Central memory CD8-positive, alpha-beta T cell (primary cell): ENCODE measurements at regions not wholly inside any gene's neighbourhood (a gene's known extent, or its start where the extent isn't known, plus 50 kb on each side); places are given as distances from the start of the nearest gene placed in this dataset.

Experiments
- ATAC-seq: fragments of 150-1000 bp; cut with Tn5 transposase; replicated peaks from 2 replicates; pipeline ENCODE4 v1.10.0; 2022; ENCODE audit warnings: mild to moderate bottlenecking, moderate FRiP score, moderate number of reproducible peaks; ENCODE audit not compliant: poor library complexity, severe bottlenecking; ENCODE audit errors: extremely low read depth
- DNase-seq, 2 donors: peaks; one replicate each; pipeline ENCODE4 v3.0.0; 2021; ENCODE audit warnings: low spot score in 2 of 2
- H3K27ac Mint-ChIP-seq: one replicate; pipeline ENCODE4 v1.8.0; 2022; ENCODE audit warnings: low read depth, mild to moderate bottlenecking, moderate library complexity, mixed read lengths
- H3K27me3 Mint-ChIP-seq: one replicate; pipeline ENCODE4 v1.8.0; 2022; ENCODE audit warnings: mixed read lengths
- H3K36me3 Mint-ChIP-seq: one replicate; pipeline ENCODE4 v1.8.0; 2022; ENCODE audit warnings: mild to moderate bottlenecking, moderate library complexity, mixed read lengths; ENCODE audit not compliant: insufficient read depth
- H3K4me1 Mint-ChIP-seq: one replicate; pipeline ENCODE4 v1.8.0; 2022; ENCODE audit warnings: mixed read lengths
- H3K4me3 Mint-ChIP-seq: one replicate; pipeline ENCODE4 v1.8.0; 2022; ENCODE audit warnings: mild to moderate bottlenecking, moderate library complexity, mixed read lengths
- H3K9me3 Mint-ChIP-seq: one replicate; pipeline ENCODE4 v1.8.0; 2022; ENCODE audit warnings: mixed read lengths

DNA sequence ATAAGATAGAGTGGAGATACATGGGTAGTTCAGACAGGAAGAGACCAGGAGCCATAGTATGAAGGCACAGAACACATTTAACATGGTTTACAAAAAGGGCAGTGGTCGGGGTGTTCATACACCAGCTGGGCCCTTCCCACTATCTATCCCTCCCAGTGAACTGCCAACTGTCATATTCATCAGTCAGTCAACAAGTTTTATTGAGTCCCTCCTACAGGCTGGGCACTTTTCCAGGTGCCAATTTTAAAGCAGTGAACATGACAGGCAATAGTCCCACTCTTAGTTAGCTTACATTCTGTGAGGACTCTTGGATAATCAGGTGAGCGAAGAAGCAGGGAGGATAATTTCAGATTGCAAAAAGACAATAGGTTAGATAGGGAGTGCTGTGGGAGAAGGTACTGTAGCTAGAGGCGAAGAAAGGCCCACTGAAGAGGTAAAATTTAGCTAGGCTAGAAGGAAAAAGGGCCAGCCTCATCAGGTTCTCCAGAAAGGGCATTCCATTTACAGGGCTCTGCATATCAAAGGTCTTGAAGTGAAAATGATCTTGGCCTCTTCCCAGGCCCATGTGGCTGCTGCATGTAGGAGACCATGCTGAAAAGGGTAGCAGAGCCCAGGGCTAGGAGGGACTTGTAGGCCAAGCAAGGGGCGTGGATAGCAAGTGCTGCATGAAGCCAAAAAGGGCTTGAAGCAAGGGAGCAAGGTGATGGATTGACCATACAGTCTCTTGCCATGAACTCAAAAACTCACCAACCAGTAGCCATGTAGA is 274.7 kb upstream of the SNX7 start:
- Mint-ChIP-seq H3K4me3 (no peak overlapping the region), H3K27me3 (no peaks in the 10 kb centered on the region), H3K36me3 (no peaks in the 10 kb centered on the region), H3K4me1 (peaks cover 30% of the 10 kb centered on the region), H3K9me3 (peaks cover 4% of the 10 kb centered on the region), H3K27ac (peak overlapping the region; percentile 75)
- ATAC-seq (no peak), DNase-seq (no peak)

DNA sequence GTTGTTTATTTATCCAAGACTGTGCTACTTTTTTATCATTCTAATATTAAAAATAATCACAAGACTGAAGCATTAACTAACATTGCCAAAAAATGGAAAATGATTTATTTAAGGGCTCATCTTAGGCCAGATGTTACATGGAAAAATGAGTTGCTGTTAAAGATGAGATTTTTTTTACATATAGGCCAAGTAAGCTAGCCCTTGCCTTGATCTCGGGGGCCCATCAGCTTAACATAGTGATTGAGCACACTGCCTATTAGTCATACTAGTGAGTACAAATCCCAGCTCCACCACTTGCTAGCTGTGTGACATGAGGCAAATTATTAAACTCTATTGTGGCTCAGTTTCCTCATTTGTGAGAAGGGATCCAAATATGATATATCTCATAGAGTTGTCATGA is 275.9 kb upstream of the SNX7 start:
- Mint-ChIP-seq H3K27me3 (no peaks in the 10 kb centered on the region), H3K36me3 (no peaks in the 10 kb centered on the region), H3K4me1 (peaks cover 37% of the 10 kb centered on the region), H3K27ac (no peak overlapping the region), H3K9me3 (peaks cover 4% of the 10 kb centered on the region), H3K4me3 (no peak overlapping the region)
- DNase-seq, result no peak
- no peak for ATAC-seq

DNA sequence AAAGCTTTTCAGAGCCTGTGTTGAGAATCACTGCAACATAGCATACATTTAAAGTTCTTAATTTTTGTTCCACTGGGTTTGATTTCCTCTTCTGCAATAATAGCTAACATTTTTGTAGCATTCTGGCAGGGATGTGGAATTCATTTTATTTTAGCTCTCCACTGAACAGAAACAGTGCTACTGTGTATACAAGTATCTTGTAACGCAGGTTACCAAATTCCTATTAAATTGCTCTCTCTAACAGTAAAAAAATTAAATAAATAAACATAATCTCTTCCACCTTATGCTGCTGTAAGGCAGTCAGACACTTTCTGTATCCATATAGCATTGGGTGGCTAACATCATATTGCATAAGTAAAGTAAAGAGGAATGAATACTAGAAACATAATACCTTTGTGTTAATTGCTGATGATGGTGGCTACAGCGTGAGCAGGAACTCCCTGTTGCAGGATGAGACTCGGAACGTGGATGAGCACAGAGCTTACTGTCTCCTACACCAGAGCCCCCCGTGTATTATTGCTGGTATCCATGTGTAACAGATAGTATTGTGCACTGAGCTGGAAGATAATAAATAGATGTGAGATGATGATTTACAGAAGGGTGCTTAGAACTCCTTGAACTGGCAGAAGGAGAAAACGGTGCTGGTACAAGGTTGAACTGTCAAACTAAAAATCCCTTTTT is 276.9 kb upstream of the SNX7 start:
- Mint-ChIP-seq H3K4me1 (peaks cover 30% of the 10 kb centered on the region), H3K27ac (no peak overlapping the region), H3K9me3 (no peaks in the 10 kb centered on the region), H3K36me3 (no peaks in the 10 kb centered on the region), H3K4me3 (no peak overlapping the region), H3K27me3 (no peaks in the 10 kb centered on the region)
- no peak for ATAC-seq
- no peak for DNase-seq

DNA sequence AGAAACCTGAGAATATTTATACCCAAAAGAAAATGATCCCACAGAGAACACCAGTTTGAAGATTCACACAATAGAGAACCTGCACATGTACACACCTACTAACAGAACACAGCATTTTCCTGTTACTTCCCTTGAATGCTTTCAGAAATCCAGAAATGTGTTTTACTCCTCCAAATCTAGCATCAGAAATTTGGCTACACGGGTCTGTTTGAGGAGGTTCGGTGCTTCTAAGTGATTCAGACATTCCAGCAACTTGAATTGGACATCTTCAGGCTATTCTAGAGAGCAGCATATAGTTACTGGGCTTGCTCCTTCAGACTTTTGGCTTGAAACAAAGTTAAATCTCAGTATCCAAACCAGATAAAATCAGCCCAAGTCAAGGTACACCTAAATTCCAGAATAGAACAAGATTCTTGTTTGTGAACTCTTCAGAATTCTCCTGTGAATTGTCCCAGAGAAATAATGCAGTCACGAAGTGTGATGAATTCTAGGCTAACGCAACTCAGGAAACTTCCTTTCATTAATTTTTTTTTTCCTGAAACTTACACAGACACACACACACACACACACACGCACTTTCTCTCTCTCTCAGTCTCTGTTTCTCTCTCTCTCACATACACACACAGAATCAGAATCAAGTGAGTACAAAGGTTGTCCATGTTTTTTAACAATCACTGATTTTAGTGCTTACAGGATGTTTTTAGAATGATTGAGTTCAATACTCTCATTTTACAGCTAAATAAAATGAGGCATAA is 278.4 kb upstream of the SNX7 start:
- Mint-ChIP-seq H3K27me3 (no peaks in the 10 kb centered on the region), H3K4me1 (peaks cover 24% of the 10 kb centered on the region), H3K4me3 (no peak overlapping the region), H3K27ac (no peak overlapping the region), H3K9me3 (no peaks in the 10 kb centered on the region), H3K36me3 (no peaks in the 10 kb centered on the region)
- no peak for ATAC-seq
- no peak for DNase-seq

DNA sequence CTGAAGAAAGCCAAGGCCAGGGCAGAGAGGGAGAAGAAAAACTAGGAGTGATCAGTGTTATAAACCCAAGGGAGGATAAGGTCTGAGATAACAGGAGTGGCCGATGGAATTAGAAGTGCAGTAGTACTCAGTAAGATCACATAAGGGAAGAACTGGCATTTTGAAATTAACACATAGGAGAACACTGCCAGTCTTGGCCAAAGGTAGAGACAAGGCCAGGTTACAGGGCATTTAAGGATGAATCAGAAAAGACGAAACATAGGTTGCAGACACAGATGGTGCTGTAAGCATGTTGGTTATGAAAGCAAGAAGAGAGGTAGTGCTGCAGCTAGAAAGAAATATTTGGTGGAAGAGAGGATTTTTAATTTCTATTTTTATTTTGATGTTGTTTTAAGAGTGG is 278.9 kb upstream of the SNX7 start:
- Mint-ChIP-seq H3K27ac (no peak overlapping the region), H3K4me1 (peaks cover 18% of the 10 kb centered on the region), H3K4me3 (no peak overlapping the region), H3K9me3 (no peaks in the 10 kb centered on the region), H3K27me3 (no peaks in the 10 kb centered on the region), H3K36me3 (no peaks in the 10 kb centered on the region)
- DNase-seq (no peak), ATAC-seq (no peak)

DNA sequence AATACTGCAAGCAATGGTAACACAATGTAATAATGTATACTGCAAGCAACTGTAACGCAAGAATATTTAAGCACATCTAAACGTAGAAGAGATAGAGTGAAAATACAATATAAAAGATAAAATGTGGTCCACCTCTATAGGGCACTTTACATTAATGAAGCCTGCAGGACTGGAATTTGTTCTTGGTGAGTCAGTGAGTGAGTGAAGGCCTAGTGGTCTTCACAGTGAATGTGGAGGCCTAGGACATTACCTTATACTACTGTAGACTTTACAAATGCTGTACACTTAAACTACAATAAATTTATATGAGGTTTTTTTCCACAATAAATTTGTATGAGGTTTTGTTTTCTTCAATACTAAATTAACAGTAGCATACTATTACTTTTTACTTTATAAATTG is 287.4 kb upstream of the SNX7 start:
- Mint-ChIP-seq H3K9me3 (no peaks in the 10 kb centered on the region), H3K36me3 (no peaks in the 10 kb centered on the region), H3K27me3 (no peaks in the 10 kb centered on the region), H3K27ac (no peak overlapping the region), H3K4me1 (peaks cover 7% of the 10 kb centered on the region), H3K4me3 (no peak overlapping the region)
- no peak for ATAC-seq
- DNase-seq, result no peak

DNA sequence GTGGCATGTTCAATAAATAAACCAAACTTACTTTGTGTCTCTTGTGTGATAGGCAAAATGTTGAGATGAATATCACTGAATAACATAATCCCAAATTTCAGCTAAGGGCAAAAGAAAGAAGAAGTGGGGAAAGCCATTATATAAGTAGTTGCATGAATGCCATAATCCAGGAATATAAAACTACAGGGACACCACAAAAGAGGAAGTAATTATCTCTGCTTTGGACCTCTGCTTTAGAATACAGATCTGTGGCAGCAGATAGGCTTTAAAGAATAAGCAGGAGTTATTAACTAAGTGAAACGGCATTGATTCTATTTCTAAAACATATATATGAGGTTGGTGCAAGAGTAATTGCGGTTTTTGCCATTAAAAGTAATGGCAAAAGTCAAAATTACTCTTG is 288.5 kb upstream of the SNX7 start:
- no peak overlapping the region for H3K27ac Mint-ChIP-seq
- DNase-seq (no peak), ATAC-seq (no peak)
- no peaks in the 10 kb centered on the region for H3K9me3 Mint-ChIP-seq
- no peaks in the 10 kb centered on the region for H3K27me3 Mint-ChIP-seq
- H3K4me3 Mint-ChIP-seq, result no peak overlapping the region
- H3K36me3 Mint-ChIP-seq, result no peaks in the 10 kb centered on the region
- peaks cover 10% of the 10 kb centered on the region for H3K4me1 Mint-ChIP-seq

DNA sequence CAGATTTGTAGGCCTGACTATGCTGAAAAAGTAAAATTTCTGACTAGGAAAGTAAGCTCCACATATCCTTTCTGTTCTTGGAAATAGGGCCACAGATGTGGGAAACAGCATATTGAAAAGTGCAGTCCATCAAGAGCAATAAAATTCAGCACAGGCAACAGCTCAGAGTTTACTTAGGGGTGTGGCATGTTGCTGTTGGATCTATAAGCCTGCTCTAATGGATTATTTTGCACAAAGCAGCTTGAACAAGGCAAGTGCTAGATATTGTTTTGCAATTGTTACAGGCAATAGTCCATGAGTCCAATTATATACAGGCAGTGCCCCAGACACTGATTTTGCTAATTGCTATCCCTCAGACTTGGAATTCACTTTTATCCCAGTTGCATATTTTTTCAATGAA is 289.8 kb upstream of the SNX7 start:
- Mint-ChIP-seq H3K9me3 (no peaks in the 10 kb centered on the region), H3K27me3 (no peaks in the 10 kb centered on the region), H3K4me3 (no peak overlapping the region), H3K27ac (no peak overlapping the region), H3K36me3 (no peaks in the 10 kb centered on the region), H3K4me1 (peaks cover 10% of the 10 kb centered on the region)
- ATAC-seq (no peak), DNase-seq (no peak)

DNA sequence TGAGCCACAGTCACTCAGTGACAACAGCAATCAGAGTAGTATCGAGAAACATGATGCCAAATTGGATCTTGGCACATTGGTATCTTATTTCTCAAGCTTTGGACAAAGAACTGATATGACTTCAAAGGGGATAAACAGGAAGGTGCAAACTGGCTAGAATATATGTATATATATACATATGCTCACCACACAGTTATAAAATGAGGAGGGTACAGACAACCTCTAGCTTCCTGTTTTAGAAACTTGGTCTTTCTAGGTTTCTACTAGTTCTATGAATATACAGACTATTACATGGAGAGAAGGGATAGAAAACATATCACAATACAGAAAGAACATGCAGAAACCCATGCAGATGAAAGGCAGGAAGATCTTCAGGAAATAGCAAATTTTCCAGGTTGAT is 292.1 kb upstream of the SNX7 start:
- DNase-seq (no peak), ATAC-seq (no peak)
- Mint-ChIP-seq H3K27ac (no peak overlapping the region), H3K36me3 (no peaks in the 10 kb centered on the region), H3K4me3 (no peak overlapping the region), H3K27me3 (no peaks in the 10 kb centered on the region), H3K9me3 (no peaks in the 10 kb centered on the region), H3K4me1 (peaks cover 10% of the 10 kb centered on the region)

DNA sequence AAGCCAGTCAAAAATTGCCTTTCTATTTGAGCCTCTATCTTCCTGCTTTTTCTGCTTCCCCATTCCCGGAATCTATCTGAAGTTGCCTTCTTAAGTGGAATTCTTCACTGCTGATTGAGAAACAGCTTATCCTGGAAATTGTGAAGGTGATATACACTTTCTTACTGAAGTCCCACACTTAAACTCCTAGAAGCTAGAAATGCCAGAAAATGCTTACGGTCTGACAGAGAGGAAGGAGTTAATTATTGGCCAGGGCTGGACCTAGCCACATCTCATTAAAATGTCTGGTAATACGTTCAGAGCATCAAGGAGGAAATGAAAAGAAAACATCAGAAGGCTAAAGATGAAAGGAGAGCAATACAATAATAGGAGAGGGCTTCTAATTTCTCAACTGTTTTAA is 292.5 kb upstream of the SNX7 start:
- no peaks in the 10 kb centered on the region for H3K27me3 Mint-ChIP-seq
- DNase-seq (no peak), ATAC-seq (no peak)
- H3K9me3 Mint-ChIP-seq, result no peaks in the 10 kb centered on the region
- no peak overlapping the region for H3K4me3 Mint-ChIP-seq
- peaks cover 10% of the 10 kb centered on the region for H3K4me1 Mint-ChIP-seq
- H3K27ac Mint-ChIP-seq, result no peak overlapping the region
- no peaks in the 10 kb centered on the region for H3K36me3 Mint-ChIP-seq

DNA sequence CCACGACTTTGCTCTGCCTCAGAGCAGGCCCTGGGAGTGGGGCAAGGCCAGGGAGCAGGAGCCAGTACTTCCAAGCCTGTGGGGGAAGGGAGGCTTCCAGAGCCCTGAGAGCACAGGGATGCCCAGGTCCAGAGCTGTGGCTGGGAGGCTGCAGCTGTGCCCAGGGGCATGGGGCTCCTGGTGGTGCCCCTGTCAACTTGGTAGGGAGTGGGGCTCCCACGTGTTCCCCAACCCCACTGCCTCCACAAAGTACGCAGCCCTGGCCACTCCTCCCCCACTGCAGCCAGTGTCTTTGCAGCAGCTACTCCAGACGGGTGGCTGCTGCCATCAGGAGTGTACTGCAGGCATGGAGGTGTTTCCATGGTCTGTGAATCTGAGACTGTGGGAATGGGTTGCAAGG is 294.1 kb upstream of the SNX7 start:
- ATAC-seq, result no peak
- Mint-ChIP-seq H3K4me3 (no peak overlapping the region), H3K36me3 (no peaks in the 10 kb centered on the region), H3K27ac (no peak overlapping the region), H3K9me3 (peaks cover 4% of the 10 kb centered on the region), H3K27me3 (no peaks in the 10 kb centered on the region), H3K4me1 (peaks cover 10% of the 10 kb centered on the region)
- no peak for DNase-seq

DNA sequence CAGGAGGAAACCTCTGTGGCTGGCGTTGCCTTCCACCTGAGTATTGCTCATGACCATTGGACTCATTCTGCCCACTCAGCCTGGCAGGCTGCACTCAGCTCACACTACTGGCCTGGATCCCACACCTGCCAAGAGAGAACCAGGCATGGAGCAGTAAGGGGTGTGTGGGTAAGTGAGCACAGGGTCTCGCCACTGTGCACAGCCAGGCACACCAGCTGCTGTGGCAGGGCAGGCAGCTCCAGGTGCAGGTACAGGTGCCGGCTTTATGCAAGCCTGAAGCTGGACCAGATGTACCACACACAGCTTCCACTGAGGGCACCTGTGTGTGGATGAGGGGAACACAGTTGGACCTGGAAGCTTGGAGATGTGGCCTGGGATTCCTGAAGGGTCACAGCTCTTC is 295.2 kb upstream of the SNX7 start:
- H3K4me1 Mint-ChIP-seq, result peaks cover 10% of the 10 kb centered on the region
- H3K27ac Mint-ChIP-seq, result no peak overlapping the region
- no peaks in the 10 kb centered on the region for H3K36me3 Mint-ChIP-seq
- peaks cover 6% of the 10 kb centered on the region for H3K9me3 Mint-ChIP-seq
- ATAC-seq, result no peak
- no peak for DNase-seq
- H3K4me3 Mint-ChIP-seq, result no peak overlapping the region
- H3K27me3 Mint-ChIP-seq, result no peaks in the 10 kb centered on the region

DNA sequence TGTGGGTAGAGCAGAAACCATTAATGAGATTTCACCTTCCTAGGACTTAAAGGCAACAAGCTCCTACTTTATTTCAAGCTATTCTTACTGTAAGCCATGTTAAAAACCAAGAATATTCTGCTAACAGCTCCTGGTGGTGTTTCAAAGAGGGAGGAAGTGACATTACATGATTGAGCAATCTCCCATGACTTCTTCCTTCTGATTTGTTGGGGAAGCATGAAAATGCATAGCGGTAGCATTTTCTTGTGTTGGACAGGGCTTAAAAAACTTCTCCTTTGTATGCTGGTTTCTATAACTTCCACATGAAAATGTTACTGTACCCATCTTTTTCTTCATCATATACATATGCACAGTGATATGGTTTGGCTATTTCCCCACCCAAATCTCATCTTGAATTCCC is 297.0 kb upstream of the SNX7 start:
- peaks cover 7% of the 10 kb centered on the region for H3K4me1 Mint-ChIP-seq
- H3K36me3 Mint-ChIP-seq, result no peaks in the 10 kb centered on the region
- peaks cover 6% of the 10 kb centered on the region for H3K9me3 Mint-ChIP-seq
- DNase-seq (no peak), ATAC-seq (no peak)
- no peak overlapping the region for H3K27ac Mint-ChIP-seq
- H3K4me3 Mint-ChIP-seq, result no peak overlapping the region
- no peaks in the 10 kb centered on the region for H3K27me3 Mint-ChIP-seq
